AG08396 (cell line): ENCODE measurements at regions not wholly inside any gene's neighbourhood (a gene's known extent, or its start where the extent isn't known, plus 50 kb on each side); places are given as distances from the start of the nearest gene placed in this dataset.
"Not testable (repeated sequence)": the region's sequence is repeated elsewhere in the genome, so short reads cannot be mapped to it uniquely, and the experiment has no call there.

Source experiments
- DNase-seq: peaks from one replicate; pipeline ENCODE4 v3.0.0; 2012; ENCODE audit warnings: low spot score, mixed read lengths

- no peak for DNase-seq
Observed at GRCh38 chr10:117492504-117492903, 50.0 kb upstream of the EMX2 start.

- no peak for DNase-seq
Observed at GRCh38 chr10:117488004-117488403, 54.5 kb upstream of the EMX2 start.

- DNase-seq, result no peak
Observed at GRCh38 chr10:117486606-117487005, 55.9 kb upstream of the EMX2 start.

GRCh38 chr10:117483056-117483590, 59.4 kb upstream of the EMX2 start:
- DNase-seq, result no peak

GRCh38 chr10:117481011-117481410, 61.5 kb upstream of the EMX2 start:
- not testable (repeated sequence) for DNase-seq

GRCh38 chr10:117480097-117480496, 62.4 kb upstream of the EMX2 start:
- DNase-seq, result no peak

- DNase-seq, result no peak
Observed at GRCh38 chr10:117477961-117478670, 64.4 kb upstream of the EMX2 start.

GRCh38 chr10:117477211-117477947, 65.2 kb upstream of the EMX2 start:
- no peak for DNase-seq

GRCh38 chr10:117476716-117477115, 65.8 kb upstream of the EMX2 start:
- no peak for DNase-seq

GRCh38 chr10:117476281-117476680, 66.3 kb upstream of the EMX2 start:
- no peak for DNase-seq

GRCh38 chr10:117472872-117473271, 69.7 kb upstream of the EMX2 start:
- DNase-seq, result no peak

- no peak for DNase-seq
Observed at GRCh38 chr10:117471344-117471874, 71.1 kb upstream of the EMX2 start.

- no peak for DNase-seq
Observed at GRCh38 chr10:117470733-117471132, 71.8 kb upstream of the EMX2 start.

GRCh38 chr10:117468665-117469064, 73.9 kb upstream of the EMX2 start:
- no peak for DNase-seq

- DNase-seq, result no peak
Observed at GRCh38 chr10:117464176-117464575, 78.4 kb upstream of the EMX2 start.

GRCh38 chr10:117463545-117463920, 79.0 kb upstream of the EMX2 start:
- no peak for DNase-seq

- no peak for DNase-seq
Observed at GRCh38 chr10:117462816-117463544, 79.6 kb upstream of the EMX2 start.

- no peak for DNase-seq
Observed at GRCh38 chr10:117462424-117462792, 80.1 kb upstream of the EMX2 start.

GRCh38 chr10:117461766-117462423, 80.7 kb upstream of the EMX2 start:
- peak; percentile 35 for DNase-seq

- DNase-seq, result no peak
Observed at GRCh38 chr10:117460846-117461765, 81.4 kb upstream of the EMX2 start.

GRCh38 chr10:117458571-117458970, 83.3 kb upstream of the PDZD8 start:
- DNase-seq, result no peak
